Skeletal muscle tissue (tissue), 3 donors: ENCODE measurements at regions not wholly inside any gene's neighbourhood (a gene's known extent, or its start where the extent isn't known, plus 50 kb on each side); places are given as distances from the start of the nearest gene placed in this dataset.

Experiments used
- H3K27ac ChIP-seq: one replicate; pipeline ENCODE4 v1.7.0; 2013; ENCODE audit warnings: mild to moderate bottlenecking, low read depth, low read length, inconsistent platforms
- H3K27me3 ChIP-seq, 3 donors: one replicate each; pipeline ENCODE4 v1.7.0; 2013; ENCODE audit warnings: low read length in 3 of 3; ENCODE audit not compliant: control insufficient read depth in 3 of 3, insufficient read depth in 3 of 3
- H3K36me3 ChIP-seq, 3 donors: one replicate each; pipeline ENCODE4 v1.7.0; 2013; ENCODE audit warnings: low read length in 3 of 3; ENCODE audit not compliant: control insufficient read depth in 3 of 3, insufficient read depth in 3 of 3
- H3K4me1 ChIP-seq, 3 donors: one replicate each; pipeline ENCODE4 v1.7.0; 2013; ENCODE audit warnings: low read length in 3 of 3, mild to moderate bottlenecking in 3 of 3; ENCODE audit not compliant: control insufficient read depth in 3 of 3, insufficient read depth in 3 of 3
- H3K4me3 ChIP-seq, 3 donors: one replicate each; pipeline ENCODE4 v1.7.0; 2013; ENCODE audit warnings: low read length in 3 of 3
- H3K9ac ChIP-seq, 3 donors: one replicate each; pipeline ENCODE4 v1.7.0; 2013; ENCODE audit warnings: low read length in 3 of 3, mild to moderate bottlenecking in 3 of 3, moderate library complexity in 2 of 3, low read depth in 1 of 3
- H3K9me3 ChIP-seq, 3 donors: one replicate each; pipeline ENCODE4 v1.7.0; 2013; ENCODE audit warnings: low read length in 3 of 3; ENCODE audit not compliant: control insufficient read depth in 3 of 3
- donor health status: Osteomylitis.

- H3K27me3 ChIP-seq = no peaks in the 10 kb centered on the region
- H3K36me3 ChIP-seq = no peaks in the 10 kb centered on the region
- no peak overlapping the region for H3K27ac ChIP-seq
- no peak overlapping the region for H3K4me3 ChIP-seq
- no peaks in the 10 kb centered on the region for H3K9me3 ChIP-seq
- no peaks in the 10 kb centered on the region for H3K4me1 ChIP-seq
- H3K9ac ChIP-seq = no peak overlapping the region
These were observed 522.1 kb downstream of the SUCLA2 start for GRCh38 chr13:47478985-47479384.

- H3K27me3 ChIP-seq = no peaks in the 10 kb centered on the region
- no peak overlapping the region for H3K4me3 ChIP-seq
- H3K27ac ChIP-seq = no peak overlapping the region
- H3K4me1 ChIP-seq = no peaks in the 10 kb centered on the region
- H3K9me3 ChIP-seq = no peaks in the 10 kb centered on the region
- H3K9ac ChIP-seq = no peak overlapping the region
- H3K36me3 ChIP-seq = no peaks in the 10 kb centered on the region
These were observed 525.6 kb downstream of the SUCLA2 start for GRCh38 chr13:47475441-47475948.

- H3K9ac ChIP-seq = no peak overlapping the region
- H3K36me3 ChIP-seq = no peaks in the 10 kb centered on the region
- no peaks in the 10 kb centered on the region for H3K9me3 ChIP-seq
- H3K27me3 ChIP-seq = no peaks in the 10 kb centered on the region
- no peak overlapping the region for H3K27ac ChIP-seq
- H3K4me3 ChIP-seq = no peak overlapping the region
- no peaks in the 10 kb centered on the region for H3K4me1 ChIP-seq
These were observed 526.2 kb downstream of the SUCLA2 start for GRCh38 chr13:47474839-47475238.

- no peaks in the 10 kb centered on the region for H3K27me3 ChIP-seq
- no peak overlapping the region for H3K9ac ChIP-seq
- H3K4me3 ChIP-seq = no peak overlapping the region
- H3K27ac ChIP-seq = no peak overlapping the region
- H3K4me1 ChIP-seq = no peaks in the 10 kb centered on the region
- no peaks in the 10 kb centered on the region for H3K36me3 ChIP-seq
- no peaks in the 10 kb centered on the region for H3K9me3 ChIP-seq
These were observed 526.7 kb downstream of the SUCLA2 start for GRCh38 chr13:47474326-47474725.

GRCh38 chr13:47472516-47472915, 528.6 kb downstream of the SUCLA2 start:
- H3K4me1 ChIP-seq = no peaks in the 10 kb centered on the region
- no peaks in the 10 kb centered on the region for H3K9me3 ChIP-seq
- no peak overlapping the region for H3K9ac ChIP-seq
- H3K4me3 ChIP-seq = no peak overlapping the region
- no peak overlapping the region for H3K27ac ChIP-seq
- no peaks in the 10 kb centered on the region for H3K36me3 ChIP-seq
- H3K27me3 ChIP-seq = no peaks in the 10 kb centered on the region

- Histone ChIP-seq H3K9me3 (no peaks in the 10 kb centered on the region), H3K36me3 (no peaks in the 10 kb centered on the region), H3K27ac (no peak overlapping the region), H3K27me3 (no peaks in the 10 kb centered on the region), H3K4me3 (no peak overlapping the region), H3K4me1 (no peaks in the 10 kb centered on the region), H3K9ac (no peak overlapping the region)
These were observed 537.3 kb downstream of the SUCLA2 start for GRCh38 chr13:47463726-47464125.

- Histone ChIP-seq H3K36me3 (no peaks in the 10 kb centered on the region), H3K4me1 (no peaks in the 10 kb centered on the region), H3K4me3 (no peak overlapping the region), H3K27me3 (no peaks in the 10 kb centered on the region), H3K9ac (no peak overlapping the region), H3K27ac (no peak overlapping the region), H3K9me3 (no peaks in the 10 kb centered on the region)
These were observed 538.1 kb downstream of the SUCLA2 start for GRCh38 chr13:47463002-47463401.

- no peak overlapping the region for H3K27ac ChIP-seq
- no peak overlapping the region for H3K4me3 ChIP-seq
- no peaks in the 10 kb centered on the region for H3K36me3 ChIP-seq
- H3K9ac ChIP-seq = no peak overlapping the region
- no peaks in the 10 kb centered on the region for H3K4me1 ChIP-seq
- no peaks in the 10 kb centered on the region for H3K9me3 ChIP-seq
- H3K27me3 ChIP-seq = no peaks in the 10 kb centered on the region
These were observed 539.3 kb downstream of the SUCLA2 start for GRCh38 chr13:47461816-47462215.

GRCh38 chr13:47459512-47459911, 541.6 kb downstream of the SUCLA2 start:
- no peaks in the 10 kb centered on the region for H3K9me3 ChIP-seq
- H3K27ac ChIP-seq = no peak overlapping the region
- no peaks in the 10 kb centered on the region for H3K27me3 ChIP-seq
- no peaks in the 10 kb centered on the region for H3K36me3 ChIP-seq
- no peak overlapping the region for H3K4me3 ChIP-seq
- H3K9ac ChIP-seq = no peak overlapping the region
- no peaks in the 10 kb centered on the region for H3K4me1 ChIP-seq

GRCh38 chr13:47457626-47458025, 543.4 kb downstream of the SUCLA2 start:
- H3K4me3 ChIP-seq = no peak overlapping the region
- H3K4me1 ChIP-seq = no peaks in the 10 kb centered on the region
- no peaks in the 10 kb centered on the region for H3K9me3 ChIP-seq
- H3K27ac ChIP-seq = no peak overlapping the region
- H3K36me3 ChIP-seq = no peaks in the 10 kb centered on the region
- no peaks in the 10 kb centered on the region for H3K27me3 ChIP-seq
- H3K9ac ChIP-seq = no peak overlapping the region

- Histone ChIP-seq H3K27me3 (no peaks in the 10 kb centered on the region), H3K36me3 (no peaks in the 10 kb centered on the region), H3K4me1 (no peaks in the 10 kb centered on the region), H3K9ac (no peak overlapping the region), H3K9me3 (no peaks in the 10 kb centered on the region), H3K27ac (no peak overlapping the region), H3K4me3 (no peak overlapping the region)
These were observed 545.4 kb downstream of the SUCLA2 start for GRCh38 chr13:47455626-47456025.
